ENCODE measurements at regions not wholly inside any gene's neighbourhood (a gene's known extent, or its start where the extent isn't known, plus 50 kb on each side); places are given as distances from the start of the nearest gene placed in this dataset.

DNA sequence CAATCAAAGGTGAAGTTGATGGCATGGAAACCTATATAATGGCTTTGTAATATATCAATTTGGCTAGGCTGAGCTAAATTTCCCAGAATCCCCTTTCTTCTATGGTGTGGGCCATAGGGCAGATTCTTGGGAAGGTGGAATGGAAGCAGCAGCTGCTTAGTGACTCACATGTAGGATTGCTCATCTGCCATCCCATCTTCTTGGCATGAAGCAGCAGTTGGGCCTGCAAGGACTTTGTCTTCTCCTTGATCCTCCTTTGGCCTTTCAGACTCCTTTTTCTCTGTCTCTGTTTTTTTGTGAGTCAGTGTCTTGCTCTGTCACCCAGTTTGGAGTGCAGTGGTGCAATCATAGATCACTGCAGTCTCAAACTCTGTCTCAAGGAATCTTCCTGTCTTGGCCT is 52.6 kb upstream of the CEP162 start:
- Histone ChIP-seq H3K4me1 (ENCODE audit: control insufficient read depth, insufficient read depth, low read length) (no peaks in the 10 kb centered on the region), H3K36me3 (ENCODE audit: control insufficient read depth in 2 of 2, insufficient read depth in 1 of 2, low read length in 2 of 2) (no peaks in the 10 kb centered on the region), H3K4me3 (ENCODE audit: low read depth, low read length) (no peak overlapping the region), H3K9me3 (ENCODE audit: control insufficient read depth, insufficient read depth, low read depth, low read length) (no peaks in the 10 kb centered on the region), H3K27ac (ENCODE audit: extremely low read depth, low read depth, low read length) (no peak overlapping the region)
- CTCF ChIA-PET, result interaction anchor here (0.8 to 1.4 kb wide), 2 partner anchors 23 to 396 kb away, joined by 3 read pairs; no protein-coding TSS in a partner anchor
- TF ChIP-seq ZNF658 (tag by site-specific recombination; IDR thresholded peaks at IDR 0.05), result no peak
- no peak for TF ChIP-seq ZNF707 (tag by site-specific recombination; IDR thresholded peaks at IDR 0.05)
- no peak for TF ChIP-seq ZBTB8A (tag by site-specific recombination; IDR thresholded peaks at IDR 0.05)
- no peak for TF ChIP-seq ZNF560 (tag by site-specific recombination; IDR thresholded peaks at IDR 0.05; ENCODE audit: borderline replicate concordance)
- TF ChIP-seq ZBTB1 (tag by site-specific recombination; IDR thresholded peaks at IDR 0.05), result no peak
- TF ChIP-seq, protein P1, sequence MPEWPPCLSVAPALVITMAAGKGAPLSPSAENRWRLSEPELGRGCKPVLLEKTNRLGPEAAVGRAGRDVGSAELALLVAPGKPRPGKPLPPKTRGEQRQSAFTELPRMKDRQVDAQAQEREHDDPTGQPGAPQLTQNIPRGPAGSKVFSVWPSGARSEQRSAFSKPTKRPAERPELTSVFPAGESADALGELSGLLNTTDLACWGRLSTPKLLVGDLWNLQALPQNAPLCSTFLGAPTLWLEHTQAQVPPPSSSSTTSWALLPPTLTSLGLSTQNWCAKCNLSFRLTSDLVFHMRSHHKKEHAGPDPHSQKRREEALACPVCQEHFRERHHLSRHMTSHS (tag by site-specific recombination; IDR thresholded peaks at IDR 0.05), result no peak
- TF ChIP-seq ZNF626 (tag by site-specific recombination; IDR thresholded peaks at IDR 0.05), result no peak
- TF ChIP-seq ZNF426 (tag by site-specific recombination; IDR thresholded peaks at IDR 0.05), result no peak
- TF ChIP-seq ZNF37A (tag by site-specific recombination; IDR thresholded peaks at IDR 0.05), result no peak
- no peak for TF ChIP-seq SP7 (tag by site-specific recombination; IDR thresholded peaks at IDR 0.05)
- TF ChIP-seq ZNF391 (tag by site-specific recombination; IDR thresholded peaks at IDR 0.05; ENCODE audit: borderline replicate concordance, low read depth), result no peak
- TF ChIP-seq, protein P2, sequence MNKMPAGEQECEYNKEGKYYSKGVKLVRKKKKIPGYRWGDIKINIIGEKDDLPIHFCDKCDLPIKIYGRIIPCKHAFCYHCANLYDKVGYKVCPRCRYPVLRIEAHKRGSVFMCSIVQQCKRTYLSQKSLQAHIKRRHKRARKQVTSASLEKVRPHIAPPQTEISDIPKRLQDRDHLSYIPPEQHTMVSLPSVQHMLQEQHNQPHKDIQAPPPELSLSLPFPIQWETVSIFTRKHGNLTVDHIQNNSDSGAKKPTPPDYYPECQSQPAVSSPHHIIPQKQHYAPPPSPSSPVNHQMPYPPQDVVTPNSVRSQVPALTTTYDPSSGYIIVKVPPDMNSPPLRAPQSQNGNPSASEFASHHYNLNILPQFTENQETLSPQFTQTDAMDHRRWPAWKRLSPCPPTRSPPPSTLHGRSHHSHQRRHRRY (tag by site-specific recombination; IDR thresholded peaks at IDR 0.05), result no peak
- TF ChIP-seq, protein P3, sequence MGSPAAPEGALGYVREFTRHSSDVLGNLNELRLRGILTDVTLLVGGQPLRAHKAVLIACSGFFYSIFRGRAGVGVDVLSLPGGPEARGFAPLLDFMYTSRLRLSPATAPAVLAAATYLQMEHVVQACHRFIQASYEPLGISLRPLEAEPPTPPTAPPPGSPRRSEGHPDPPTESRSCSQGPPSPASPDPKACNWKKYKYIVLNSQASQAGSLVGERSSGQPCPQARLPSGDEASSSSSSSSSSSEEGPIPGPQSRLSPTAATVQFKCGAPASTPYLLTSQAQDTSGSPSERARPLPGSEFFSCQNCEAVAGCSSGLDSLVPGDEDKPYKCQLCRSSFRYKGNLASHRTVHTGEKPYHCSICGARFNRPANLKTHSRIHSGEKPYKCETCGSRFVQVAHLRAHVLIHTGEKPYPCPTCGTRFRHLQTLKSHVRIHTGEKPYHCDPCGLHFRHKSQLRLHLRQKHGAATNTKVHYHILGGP (tag by site-specific recombination; IDR thresholded peaks at IDR 0.05), result no peak
- TF ChIP-seq ZNF548 (tag by site-specific recombination; IDR thresholded peaks at IDR 0.05), result no peak
- no peak for TF ChIP-seq ZNF341 (tag by site-specific recombination; IDR thresholded peaks at IDR 0.05; ENCODE audit: low read depth)
- no peak for TF ChIP-seq ZNF558 (tag by site-specific recombination; IDR thresholded peaks at IDR 0.05)
- no peak for TF ChIP-seq KLF8 (tag by site-specific recombination; IDR thresholded peaks at IDR 0.05)
- TF ChIP-seq ZNF837 (tag by site-specific recombination; IDR thresholded peaks at IDR 0.05), result no peak
- TF ChIP-seq ZSCAN30 (tag by site-specific recombination; IDR thresholded peaks at IDR 0.05), result no peak
- POLR2A ChIA-PET, result no interaction called here

DNA sequence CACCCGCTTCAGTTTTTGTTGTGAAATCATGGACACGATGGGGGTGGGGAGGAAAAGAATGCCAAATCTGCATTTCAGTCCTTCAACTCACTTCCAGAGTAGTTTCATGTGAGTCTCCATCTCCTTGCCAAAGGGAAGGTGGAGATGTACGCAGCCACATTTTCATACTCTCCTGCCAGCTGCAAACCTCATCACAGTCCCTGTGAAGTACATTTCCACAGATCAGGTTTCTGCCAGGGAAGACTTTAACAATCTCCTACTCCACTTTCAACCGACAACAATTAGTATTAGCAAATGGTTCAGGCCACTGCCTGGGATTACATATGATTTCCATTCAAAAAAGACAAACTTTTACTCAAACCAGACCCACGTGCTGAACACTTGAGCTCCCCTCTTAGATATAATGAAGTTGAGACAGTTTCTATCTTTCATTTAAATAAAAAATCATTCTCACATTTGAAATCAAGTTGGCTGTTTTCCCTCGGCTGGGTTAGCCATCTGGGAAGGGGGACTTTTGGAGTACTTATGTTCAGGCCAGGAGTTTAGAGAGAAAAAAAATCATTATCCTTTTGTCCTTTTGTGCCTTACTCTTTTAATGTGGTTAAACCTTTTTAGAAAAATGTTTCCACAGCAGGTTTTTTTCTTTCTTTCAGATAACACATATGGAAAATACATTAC is 51.0 kb upstream of the CEP162 start:
- POLR2A ChIA-PET, result no interaction called here
- Histone ChIP-seq H3K27ac (ENCODE audit: extremely low read depth, low read depth, low read length) (no peak overlapping the region), H3K9me3 (ENCODE audit: control insufficient read depth, insufficient read depth, low read depth, low read length) (no peaks in the 10 kb centered on the region), H3K36me3 (ENCODE audit: control insufficient read depth in 2 of 2, insufficient read depth in 1 of 2, low read length in 2 of 2) (no peaks in the 10 kb centered on the region), H3K4me3 (ENCODE audit: low read depth, low read length) (no peak overlapping the region), H3K4me1 (ENCODE audit: control insufficient read depth, insufficient read depth, low read length) (no peaks in the 10 kb centered on the region)
- CTCF ChIA-PET, result interaction anchor here (0.5 kb wide), 1 partner anchor 727 kb away, joined by 6 read pairs; no protein-coding TSS in a partner anchor
- TF ChIP-seq, protein P2 (tag by site-specific recombination; IDR thresholded peaks at IDR 0.05), result no peak
- TF ChIP-seq, protein P4, sequence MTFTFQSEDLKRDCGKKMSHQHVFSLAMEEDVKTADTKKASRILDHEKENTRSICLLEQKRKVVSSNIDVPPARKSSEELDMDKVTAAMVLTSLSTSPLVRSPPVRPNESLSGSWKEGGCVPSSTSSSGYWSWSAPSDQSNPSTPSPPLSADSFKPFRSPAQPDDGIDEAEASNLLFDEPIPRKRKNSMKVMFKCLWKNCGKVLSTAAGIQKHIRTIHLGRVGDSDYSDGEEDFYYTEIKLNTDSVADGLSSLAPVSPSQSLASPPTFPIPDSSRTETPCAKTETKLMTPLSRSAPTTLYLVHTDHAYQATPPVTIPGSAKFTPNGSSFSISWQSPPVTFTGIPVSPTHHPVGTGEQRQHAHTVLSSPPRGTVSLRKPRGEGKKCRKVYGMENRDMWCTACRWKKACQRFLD (tag by site-specific recombination; IDR thresholded peaks at IDR 0.05), result no peak
- no peak for TF ChIP-seq ZNF610 (tag by site-specific recombination; IDR thresholded peaks at IDR 0.05; ENCODE audit: borderline replicate concordance)
- no peak for TF ChIP-seq GLI2 (tag by site-specific recombination; IDR thresholded peaks at IDR 0.05; ENCODE audit: borderline replicate concordance, low read depth)
- TF ChIP-seq SETDB1 (IDR thresholded peaks at IDR 0.05; ENCODE audit: insufficient read length, low read length), result no peak
- TF ChIP-seq ZNF48 (tag by site-specific recombination; IDR thresholded peaks at IDR 0.05), result no peak
- no peak for TF ChIP-seq ZNF350 (tag by site-specific recombination; IDR thresholded peaks at IDR 0.05)
- TF ChIP-seq ZNF138 (tag by site-specific recombination; IDR thresholded peaks at IDR 0.05; ENCODE audit: borderline replicate concordance), result no peak
- TF ChIP-seq ZNF626 (tag by site-specific recombination; IDR thresholded peaks at IDR 0.05), result no peak
- TF ChIP-seq, protein P5, sequence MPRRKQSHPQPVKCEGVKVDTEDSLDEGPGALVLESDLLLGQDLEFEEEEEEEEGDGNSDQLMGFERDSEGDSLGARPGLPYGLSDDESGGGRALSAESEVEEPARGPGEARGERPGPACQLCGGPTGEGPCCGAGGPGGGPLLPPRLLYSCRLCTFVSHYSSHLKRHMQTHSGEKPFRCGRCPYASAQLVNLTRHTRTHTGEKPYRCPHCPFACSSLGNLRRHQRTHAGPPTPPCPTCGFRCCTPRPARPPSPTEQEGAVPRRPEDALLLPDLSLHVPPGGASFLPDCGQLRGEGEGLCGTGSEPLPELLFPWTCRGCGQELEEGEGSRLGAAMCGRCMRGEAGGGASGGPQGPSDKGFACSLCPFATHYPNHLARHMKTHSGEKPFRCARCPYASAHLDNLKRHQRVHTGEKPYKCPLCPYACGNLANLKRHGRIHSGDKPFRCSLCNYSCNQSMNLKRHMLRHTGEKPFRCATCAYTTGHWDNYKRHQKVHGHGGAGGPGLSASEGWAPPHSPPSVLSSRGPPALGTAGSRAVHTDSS (tag by site-specific recombination; IDR thresholded peaks at IDR 0.05), result no peak
- TF ChIP-seq ZFP3 (tag by site-specific recombination; IDR thresholded peaks at IDR 0.05; ENCODE audit: low read depth), result no peak

Data from HEK293 (cell line).